Tibial nerve (tissue), 4 donors: ENCODE measurements at regions not wholly inside any gene's neighbourhood (a gene's known extent, or its start where the extent isn't known, plus 50 kb on each side); places are given as distances from the start of the nearest gene placed in this dataset. TPM values are rescaled to one million over a fixed set of nuclear protein-coding genes. Genes with fewer than 3 reads are reported as not detected.

Source experiments
- DNase-seq, 2 donors: peaks; one replicate each; pipeline ENCODE4 v3.0.0-alpha.2; 2019; ENCODE audit warnings: low spot score in 2 of 2
- H3K27ac ChIP-seq, 4 donors: fragments of 200-600 bp; sonication (generic) in 3 of 4; one replicate each; pipeline ENCODE4 v1.5.1; 2017 to 2019; ENCODE audit warnings: mild to moderate bottlenecking in 1 of 4
- H3K27me3 ChIP-seq, 2 donors: fragments of 200-600 bp; sonication (generic) in 1 of 2; one replicate each; pipeline versions ENCODE4 v1.5.1 to v1.6.0; 2017 to 2019
- H3K36me3 ChIP-seq, 3 donors: fragments of 200-600 bp; sonication (generic); one replicate each; pipeline ENCODE4 v1.5.1; 2018 to 2019
- H3K4me1 ChIP-seq, 4 donors: fragments of 200-600 bp; sonication (generic) in 3 of 4; one replicate each; pipeline ENCODE4 v1.5.1; 2017 to 2019
- H3K4me3 ChIP-seq, 4 donors: fragments of 200-600 bp; sonication (generic) in 3 of 4; one replicate each; pipeline ENCODE4 v1.5.1; 2017 to 2019; ENCODE audit warnings: mild to moderate bottlenecking in 1 of 4, moderate library complexity in 1 of 4
- H3K9me3 ChIP-seq, 4 donors: fragments of 200-600 bp; sonication (generic) in 3 of 4; one replicate each; pipeline ENCODE4 v1.5.1; 2017 to 2019
- CTCF ChIP-seq, 5 experiments: fragments of 200-600 bp in 3 of 5; fragments of 450-650 bp in 2 of 5; sonication (generic) in 3 of 5; IDR thresholded peaks; one replicate each; pipeline ENCODE4 v1.5.1; 2016 to 2019; ENCODE audit warnings: antibody characterized with exemption in 5 of 5, mild to moderate bottlenecking in 3 of 5, moderate library complexity in 2 of 5
- EP300 ChIP-seq, 2 donors: sonication (generic); formaldehyde crosslinking; IDR thresholded peaks; one replicate each; pipeline ENCODE4 v1.6.1; 2017; ENCODE audit warnings: antibody characterized with exemption in 2 of 2, mild to moderate bottlenecking in 1 of 2
- POLR2A ChIP-seq, 2 donors: fragments of 450-650 bp; IDR thresholded peaks; one replicate each; pipeline ENCODE4 v1.6.1; 2017; ENCODE audit warnings: antibody characterized with exemption in 2 of 2, mild to moderate bottlenecking in 2 of 2, moderate library complexity in 2 of 2
- WGBS, 2 donors: methylation state at CpG; one replicate each; pipeline ENCODE4 v1.1.5; 2018; 5-methylcytosine and 5-hydroxymethylcytosine counted together
- small RNA-seq: library from RNA; depleted of rRNA; stranded (forward); fragments of <200 nt; gene quantifications from one replicate; pipeline ENCODE3, GENCODE V24; 2016

DNA sequence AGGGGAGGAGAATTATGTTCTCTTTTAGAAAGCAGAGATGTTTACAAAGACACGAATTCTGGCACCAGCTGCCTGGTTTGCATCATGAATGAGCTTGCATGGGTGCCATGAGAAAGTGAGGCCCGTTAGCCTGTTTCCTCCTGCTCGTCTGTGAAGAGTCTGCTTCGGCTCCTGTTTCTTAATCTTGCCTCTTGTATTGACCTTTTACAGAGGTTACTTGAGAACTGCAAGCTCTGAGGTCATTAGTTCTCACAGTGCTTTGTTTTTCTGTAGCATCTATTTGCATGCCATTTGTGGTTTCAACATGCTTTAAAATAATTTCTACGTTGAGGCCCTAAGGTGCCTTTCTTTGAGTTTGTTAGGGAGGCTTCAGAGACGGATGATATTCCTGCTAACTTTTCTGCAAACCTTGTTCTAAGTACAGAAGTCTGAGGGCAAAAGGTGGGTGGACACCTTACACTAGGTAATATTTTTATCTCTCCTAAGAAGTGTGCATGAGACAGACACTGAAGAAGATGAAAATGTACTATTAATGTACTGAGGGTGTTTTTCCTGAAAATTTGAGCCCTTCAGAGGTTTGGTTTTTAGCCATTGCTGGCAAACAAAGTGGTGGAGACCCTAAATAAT, 53.4 kb upstream of the LINC00305 start:
- Histone ChIP-seq H3K27ac (no peak overlapping the region), H3K36me3 (no peaks in the 10 kb centered on the region), H3K9me3 (no peaks in the 10 kb centered on the region), H3K4me3 (no peak overlapping the region), H3K27me3 (no peaks in the 10 kb centered on the region), H3K4me1 (peaks cover 0 to 17% (median 0%) of the 10 kb centered on the region in 4 donors)
- WGBS, 2 donors, result 40 to 45% methylated on average over 6 of the region's 6 CpGs
- no peak for TF ChIP-seq EP300 (IDR thresholded peaks at IDR 0.05)
- no peak for TF ChIP-seq CTCF (IDR thresholded peaks at IDR 0.05)
- TF ChIP-seq POLR2A (IDR thresholded peaks at IDR 0.05), result no peak
- no peak for DNase-seq

DNA sequence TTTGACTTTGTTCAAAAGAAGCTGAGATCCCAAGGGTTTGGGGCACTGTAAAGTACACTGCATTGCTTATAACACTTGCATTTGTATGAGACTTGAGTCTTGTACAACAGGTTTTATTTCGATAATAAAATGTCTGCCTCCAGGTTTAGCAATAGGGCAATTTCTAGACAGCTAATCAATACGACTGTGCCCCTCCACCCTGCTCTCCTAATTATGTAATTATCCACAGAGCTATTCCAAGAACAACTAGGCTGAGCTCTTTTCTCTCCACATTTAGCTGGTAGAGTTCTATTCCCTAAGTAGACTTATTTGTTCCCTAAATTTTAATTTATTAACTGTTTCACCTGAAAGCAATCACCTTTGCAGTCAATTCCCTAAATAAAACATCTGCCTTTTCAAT, 52.9 kb upstream of the LINC00305 start:
- no peak for DNase-seq
- Histone ChIP-seq H3K27me3 (no peaks in the 10 kb centered on the region), H3K4me1 (peaks cover 0 to 17% (median 0%) of the 10 kb centered on the region in 4 donors), H3K9me3 (no peaks in the 10 kb centered on the region), H3K4me3 (no peak overlapping the region), H3K27ac (no peak overlapping the region), H3K36me3 (no peaks in the 10 kb centered on the region)
- TF ChIP-seq POLR2A (IDR thresholded peaks at IDR 0.05) (no peak), EP300 (IDR thresholded peaks at IDR 0.05) (no peak), CTCF (IDR thresholded peaks at IDR 0.05) (no peak)
- 82 to 90% methylated on average over 2 of the region's 2 CpGs for WGBS, 2 donors

- DNase-seq, result no peak
- WGBS, 2 donors, result 82 to 94% methylated on average over 1 of the region's 1 CpG
- Histone ChIP-seq H3K36me3 (no peaks in the 10 kb centered on the region), H3K27ac (no peak overlapping the region), H3K4me1 (peaks cover 0 to 17% (median 0%) of the 10 kb centered on the region in 4 donors), H3K9me3 (no peaks in the 10 kb centered on the region), H3K4me3 (no peak overlapping the region), H3K27me3 (no peaks in the 10 kb centered on the region)
- TF ChIP-seq EP300 (IDR thresholded peaks at IDR 0.05), result no peak
- no peak for TF ChIP-seq POLR2A (IDR thresholded peaks at IDR 0.05)
- no peak for TF ChIP-seq CTCF (IDR thresholded peaks at IDR 0.05)
These were observed 50.7 kb upstream of the LINC00305 start for GRCh38 chr18:64199581-64199980.

Small RNAs in the stretch of these regions (small RNA-seq; reads per million reads assigned to genes)
- gene AC027506.1, result not detected
